ENCODE measurements at regions not wholly inside any gene's neighbourhood (a gene's known extent, or its start where the extent isn't known, plus 50 kb on each side); places are given as distances from the start of the nearest gene placed in this dataset.

GRCh38 chr5:33114361-33114760, 326.4 kb upstream of the TARS1 start:
- DNase-seq (ENCODE audit: low spot score): no peak
- no peak overlapping the region for H3K4me3 ChIP-seq (ENCODE audit: low read depth in 1 of 3, low read length in 3 of 3)
- H3K4me1 ChIP-seq (ENCODE audit: control insufficient read depth in 4 of 4, insufficient read depth in 4 of 4, low read length in 3 of 4): no peaks in the 10 kb centered on the region
- no peaks in the 10 kb centered on the region for H3K9me3 ChIP-seq (ENCODE audit: control insufficient read depth in 4 of 4, low read length in 3 of 4)
- no peak for TF ChIP-seq TAF1 (conservative IDR thresholded peaks at IDR 0.05)
- TF ChIP-seq, protein P1, sequence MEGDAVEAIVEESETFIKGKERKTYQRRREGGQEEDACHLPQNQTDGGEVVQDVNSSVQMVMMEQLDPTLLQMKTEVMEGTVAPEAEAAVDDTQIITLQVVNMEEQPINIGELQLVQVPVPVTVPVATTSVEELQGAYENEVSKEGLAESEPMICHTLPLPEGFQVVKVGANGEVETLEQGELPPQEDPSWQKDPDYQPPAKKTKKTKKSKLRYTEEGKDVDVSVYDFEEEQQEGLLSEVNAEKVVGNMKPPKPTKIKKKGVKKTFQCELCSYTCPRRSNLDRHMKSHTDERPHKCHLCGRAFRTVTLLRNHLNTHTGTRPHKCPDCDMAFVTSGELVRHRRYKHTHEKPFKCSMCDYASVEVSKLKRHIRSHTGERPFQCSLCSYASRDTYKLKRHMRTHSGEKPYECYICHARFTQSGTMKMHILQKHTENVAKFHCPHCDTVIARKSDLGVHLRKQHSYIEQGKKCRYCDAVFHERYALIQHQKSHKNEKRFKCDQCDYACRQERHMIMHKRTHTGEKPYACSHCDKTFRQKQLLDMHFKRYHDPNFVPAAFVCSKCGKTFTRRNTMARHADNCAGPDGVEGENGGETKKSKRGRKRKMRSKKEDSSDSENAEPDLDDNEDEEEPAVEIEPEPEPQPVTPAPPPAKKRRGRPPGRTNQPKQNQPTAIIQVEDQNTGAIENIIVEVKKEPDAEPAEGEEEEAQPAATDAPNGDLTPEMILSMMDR (IDR thresholded peaks at IDR 0.05; ENCODE audit: low read depth, low read length, missing input control): no peak
- no peak for TF ChIP-seq YY1 (IDR thresholded peaks at IDR 0.05)
- TF ChIP-seq NR2F2 (IDR thresholded peaks at IDR 0.05): no peak
- no peak for TF ChIP-seq FOXA2 (IDR thresholded peaks at IDR 0.05)
- TF ChIP-seq SP1 (IDR thresholded peaks at IDR 0.05): no peak
- H3K36me3 ChIP-seq (ENCODE audit: control insufficient read depth in 4 of 4, insufficient read depth in 3 of 4, low read depth in 1 of 4, low read length in 3 of 4): no peaks in the 10 kb centered on the region
- no peak overlapping the region for H3K27ac ChIP-seq (ENCODE audit: low read depth in 1 of 2, low read length in 2 of 2)
- no peak overlapping the region for H3K9ac ChIP-seq (ENCODE audit: low read depth in 1 of 2, low read length in 2 of 2)
- WGBS: 96% methylated on average over 3 of the region's 3 CpGs
- H3K27me3 ChIP-seq (ENCODE audit: control insufficient read depth in 4 of 4, insufficient read depth in 4 of 4, low read length in 3 of 4): no peaks in the 10 kb centered on the region

DNA sequence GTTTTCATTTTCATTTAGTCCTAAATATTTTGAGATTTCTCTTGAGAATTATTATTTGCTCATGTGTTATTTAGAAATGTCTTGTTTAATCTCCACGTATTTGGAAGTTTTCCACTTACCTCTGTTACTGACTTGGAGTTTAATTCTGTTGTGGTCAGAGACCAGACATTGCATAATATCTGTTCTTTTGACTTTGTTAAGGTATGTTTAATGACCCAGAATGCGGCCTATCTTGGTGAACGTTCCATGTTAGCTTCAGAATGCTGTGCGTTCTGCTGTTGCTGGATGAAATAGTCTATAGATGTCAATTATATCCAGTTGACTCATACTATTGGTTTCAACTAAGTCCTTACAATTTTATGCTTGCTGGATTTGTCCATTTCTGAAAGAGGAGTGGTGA, 325.3 kb upstream of the TARS1 start:
- Histone ChIP-seq H3K27me3 (ENCODE audit: control insufficient read depth in 4 of 4, insufficient read depth in 4 of 4, low read length in 3 of 4) (no peaks in the 10 kb centered on the region), H3K9me3 (ENCODE audit: control insufficient read depth in 4 of 4, low read length in 3 of 4) (no peaks in the 10 kb centered on the region), H3K4me3 (ENCODE audit: low read depth in 1 of 3, low read length in 3 of 3) (no peak overlapping the region), H3K27ac (ENCODE audit: low read depth in 1 of 2, low read length in 2 of 2) (no peak overlapping the region), H3K36me3 (ENCODE audit: control insufficient read depth in 4 of 4, insufficient read depth in 3 of 4, low read depth in 1 of 4, low read length in 3 of 4) (no peaks in the 10 kb centered on the region), H3K9ac (ENCODE audit: low read depth in 1 of 2, low read length in 2 of 2) (no peak overlapping the region), H3K4me1 (ENCODE audit: control insufficient read depth in 4 of 4, insufficient read depth in 4 of 4, low read length in 3 of 4) (no peaks in the 10 kb centered on the region)
- TF ChIP-seq, protein P2, sequence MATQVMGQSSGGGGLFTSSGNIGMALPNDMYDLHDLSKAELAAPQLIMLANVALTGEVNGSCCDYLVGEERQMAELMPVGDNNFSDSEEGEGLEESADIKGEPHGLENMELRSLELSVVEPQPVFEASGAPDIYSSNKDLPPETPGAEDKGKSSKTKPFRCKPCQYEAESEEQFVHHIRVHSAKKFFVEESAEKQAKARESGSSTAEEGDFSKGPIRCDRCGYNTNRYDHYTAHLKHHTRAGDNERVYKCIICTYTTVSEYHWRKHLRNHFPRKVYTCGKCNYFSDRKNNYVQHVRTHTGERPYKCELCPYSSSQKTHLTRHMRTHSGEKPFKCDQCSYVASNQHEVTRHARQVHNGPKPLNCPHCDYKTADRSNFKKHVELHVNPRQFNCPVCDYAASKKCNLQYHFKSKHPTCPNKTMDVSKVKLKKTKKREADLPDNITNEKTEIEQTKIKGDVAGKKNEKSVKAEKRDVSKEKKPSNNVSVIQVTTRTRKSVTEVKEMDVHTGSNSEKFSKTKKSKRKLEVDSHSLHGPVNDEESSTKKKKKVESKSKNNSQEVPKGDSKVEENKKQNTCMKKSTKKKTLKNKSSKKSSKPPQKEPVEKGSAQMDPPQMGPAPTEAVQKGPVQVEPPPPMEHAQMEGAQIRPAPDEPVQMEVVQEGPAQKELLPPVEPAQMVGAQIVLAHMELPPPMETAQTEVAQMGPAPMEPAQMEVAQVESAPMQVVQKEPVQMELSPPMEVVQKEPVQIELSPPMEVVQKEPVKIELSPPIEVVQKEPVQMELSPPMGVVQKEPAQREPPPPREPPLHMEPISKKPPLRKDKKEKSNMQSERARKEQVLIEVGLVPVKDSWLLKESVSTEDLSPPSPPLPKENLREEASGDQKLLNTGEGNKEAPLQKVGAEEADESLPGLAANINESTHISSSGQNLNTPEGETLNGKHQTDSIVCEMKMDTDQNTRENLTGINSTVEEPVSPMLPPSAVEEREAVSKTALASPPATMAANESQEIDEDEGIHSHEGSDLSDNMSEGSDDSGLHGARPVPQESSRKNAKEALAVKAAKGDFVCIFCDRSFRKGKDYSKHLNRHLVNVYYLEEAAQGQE (IDR thresholded peaks at IDR 0.05): no peak
- TF ChIP-seq FOXA2 (IDR thresholded peaks at IDR 0.05) (no peak), EGR1 (IDR thresholded peaks at IDR 0.05; ENCODE audit: low read depth in 2 of 2) (no peak), FOXA1 (IDR thresholded peaks at IDR 0.05) (no peak), NR2F2 (IDR thresholded peaks at IDR 0.05) (no peak), RXRA (IDR thresholded peaks at IDR 0.05) (no peak), HNF4G (IDR thresholded peaks at IDR 0.05) (no peak), MAX (IDR thresholded peaks at IDR 0.05) (no peak), HNF4A (conservative IDR thresholded peaks at IDR 0.05) (no peak), SP1 (IDR thresholded peaks at IDR 0.05) (no peak), TAF1 (conservative IDR thresholded peaks at IDR 0.05) (no peak), JUND (IDR thresholded peaks at IDR 0.05) (no peak), GABPA (IDR thresholded peaks at IDR 0.05 in 1 of 2, conservative IDR thresholded peaks at IDR 0.05 in 1 of 2) (no peak), RAD21 (IDR thresholded peaks at IDR 0.05) (no peak), ATF3 (IDR thresholded peaks at IDR 0.05) (no peak), YY1 (IDR thresholded peaks at IDR 0.05) (no peak)
- TF ChIP-seq, protein P3, sequence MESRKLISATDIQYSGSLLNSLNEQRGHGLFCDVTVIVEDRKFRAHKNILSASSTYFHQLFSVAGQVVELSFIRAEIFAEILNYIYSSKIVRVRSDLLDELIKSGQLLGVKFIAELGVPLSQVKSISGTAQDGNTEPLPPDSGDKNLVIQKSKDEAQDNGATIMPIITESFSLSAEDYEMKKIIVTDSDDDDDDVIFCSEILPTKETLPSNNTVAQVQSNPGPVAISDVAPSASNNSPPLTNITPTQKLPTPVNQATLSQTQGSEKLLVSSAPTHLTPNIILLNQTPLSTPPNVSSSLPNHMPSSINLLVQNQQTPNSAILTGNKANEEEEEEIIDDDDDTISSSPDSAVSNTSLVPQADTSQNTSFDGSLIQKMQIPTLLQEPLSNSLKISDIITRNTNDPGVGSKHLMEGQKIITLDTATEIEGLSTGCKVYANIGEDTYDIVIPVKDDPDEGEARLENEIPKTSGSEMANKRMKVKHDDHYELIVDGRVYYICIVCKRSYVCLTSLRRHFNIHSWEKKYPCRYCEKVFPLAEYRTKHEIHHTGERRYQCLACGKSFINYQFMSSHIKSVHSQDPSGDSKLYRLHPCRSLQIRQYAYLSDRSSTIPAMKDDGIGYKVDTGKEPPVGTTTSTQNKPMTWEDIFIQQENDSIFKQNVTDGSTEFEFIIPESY (IDR thresholded peaks at IDR 0.05): no peak
- TF ChIP-seq, protein P1 (IDR thresholded peaks at IDR 0.05; ENCODE audit: low read depth, low read length, missing input control): no peak
- WGBS: 72% methylated on average over 4 of the region's 4 CpGs
- DNase-seq (ENCODE audit: low spot score): no peak
